Trophoblast cell (in vitro differentiated cells and primary cell): ENCODE measurements at regions not wholly inside any gene's neighbourhood (a gene's known extent, or its start where the extent isn't known, plus 50 kb on each side); places are given as distances from the start of the nearest gene placed in this dataset.
A peak's percentile ranks its signal among the peaks of the same experiment; 100 is the strongest.

ENCODE experiments used
- DNase-seq, 2 donors: peaks; one replicate each; pipeline ENCODE4 v3.0.0-alpha.2; 2016
- H2AFZ ChIP-seq: 2 replicates; pipeline ENCODE4 v1.6.1; 2013; ENCODE audit warnings: low read length, moderate library complexity, mild to moderate bottlenecking; ENCODE audit not compliant: insufficient read depth, poor library complexity
- H2AK5ac ChIP-seq: 2 replicates; pipeline ENCODE4 v1.6.1; 2013; ENCODE audit warnings: mild to moderate bottlenecking, low read length
- H2BK120ac ChIP-seq: 2 replicates; pipeline ENCODE4 v1.6.1; 2013; ENCODE audit warnings: low read length, mild to moderate bottlenecking, moderate library complexity; ENCODE audit not compliant: insufficient read depth, poor library complexity
- H2BK12ac ChIP-seq: 2 replicates; pipeline ENCODE4 v1.6.1; 2013; ENCODE audit warnings: mild to moderate bottlenecking, low read length, moderate library complexity
- H2BK5ac ChIP-seq: 2 replicates; pipeline ENCODE4 v1.6.1; 2013; ENCODE audit warnings: low read length, low read depth, moderate library complexity, mild to moderate bottlenecking; ENCODE audit not compliant: poor library complexity
- H3K14ac ChIP-seq: 2 replicates; pipeline ENCODE4 v1.6.1; 2013; ENCODE audit warnings: mild to moderate bottlenecking, low read length
- H3K18ac ChIP-seq: 2 replicates; pipeline ENCODE4 v1.6.1; 2013; ENCODE audit warnings: mild to moderate bottlenecking, low read length
- H3K23ac ChIP-seq: 2 replicates; pipeline ENCODE4 v1.6.1; 2013; ENCODE audit warnings: low read length
- H3K27ac ChIP-seq: 2 replicates; pipeline ENCODE4 v1.5.1; 2013; ENCODE audit warnings: low read depth, mild to moderate bottlenecking, inconsistent platforms, low read length, moderate library complexity
- H3K27me3 ChIP-seq: 2 replicates; pipeline ENCODE4 v1.6.1; 2013; ENCODE audit warnings: inconsistent platforms, mild to moderate bottlenecking, low read length, moderate library complexity; ENCODE audit not compliant: insufficient read depth
- H3K36me3 ChIP-seq, 2 experiments: 1 replicate in 1 of 2; 2 replicates in 1 of 2; pipeline ENCODE4 v1.6.1; 2013; ENCODE audit warnings: low read length in 2 of 2, mild to moderate bottlenecking in 2 of 2, moderate library complexity in 1 of 2; ENCODE audit not compliant: insufficient read depth in 2 of 2, control insufficient read depth in 1 of 2
- H3K4ac ChIP-seq: 2 replicates; pipeline ENCODE4 v1.6.1; 2013; ENCODE audit warnings: low read depth, mild to moderate bottlenecking, low read length, moderate library complexity
- H3K4me1 ChIP-seq, 2 experiments: 1 replicate in 1 of 2; 2 replicates in 1 of 2; pipeline ENCODE4 v1.6.1; 2013; ENCODE audit warnings: low read length in 2 of 2, mild to moderate bottlenecking in 2 of 2, moderate library complexity in 1 of 2; ENCODE audit not compliant: insufficient read depth in 2 of 2, control insufficient read depth in 1 of 2
- H3K4me2 ChIP-seq: 2 replicates; pipeline ENCODE4 v1.6.1; 2013; ENCODE audit warnings: inconsistent platforms, mild to moderate bottlenecking, low read length, moderate library complexity
- H3K4me3 ChIP-seq: 2 replicates; pipeline ENCODE4 v1.5.1; 2013; ENCODE audit warnings: mild to moderate bottlenecking, low read depth, low read length, inconsistent platforms
- H3K79me1 ChIP-seq: one replicate; pipeline ENCODE4 v1.6.1; 2013; ENCODE audit warnings: low read length
- H3K79me2 ChIP-seq: 2 replicates; pipeline ENCODE4 v1.6.1; 2013; ENCODE audit warnings: low read length, mild to moderate bottlenecking; ENCODE audit not compliant: control insufficient read depth, insufficient read depth, poor library complexity
- H3K9ac ChIP-seq: 2 replicates; pipeline ENCODE4 v1.6.1; 2013; ENCODE audit warnings: mild to moderate bottlenecking, low read length
- H3K9me3 ChIP-seq: 2 replicates; pipeline ENCODE4 v1.6.1; 2013; ENCODE audit warnings: low read depth, mild to moderate bottlenecking, control low read depth, inconsistent platforms, low read length; ENCODE audit not compliant: insufficient read depth
- H4K12ac ChIP-seq: 2 replicates; pipeline ENCODE4 v1.6.1; 2013; ENCODE audit warnings: low read depth, mild to moderate bottlenecking, low read length, moderate library complexity
- H4K8ac ChIP-seq: 2 replicates; pipeline ENCODE4 v1.6.1; 2013; ENCODE audit warnings: low read depth, mild to moderate bottlenecking, low read length, moderate library complexity
- H4K91ac ChIP-seq: one replicate; pipeline ENCODE4 v1.6.1; 2013; ENCODE audit warnings: low read depth, mild to moderate bottlenecking, low read length, moderate library complexity
- WGBS: extraction: QIAGEN DNeasy Blood & Tissue Kit; methylation state at CpG from one replicate; pipeline ENCODE4 v1.1.7; 2013; ENCODE audit warnings: missing lambda C conversion rate; ENCODE audit not compliant: insufficient read length, insufficient coverage; ENCODE audit errors: extremely low coverage; 5-methylcytosine and 5-hydroxymethylcytosine counted together

GRCh38 chr3:110495201-110495927, 576.3 kb upstream of the NECTIN3 start:
- Histone ChIP-seq H3K23ac (no peak overlapping the region), H3K36me3 (no peaks in the 10 kb centered on the region), H2BK120ac (no peak overlapping the region), H2BK12ac (no peak overlapping the region), H3K27ac (no peak overlapping the region), H2AFZ (no peak overlapping the region), H2AK5ac (no peak overlapping the region), H4K8ac (peak overlapping the region; percentile 1), H4K91ac (peak overlapping the region; percentile 21), H3K4ac (no peak overlapping the region), H2BK5ac (no peak overlapping the region), H3K14ac (no peak overlapping the region), H3K4me3 (no peak overlapping the region), H3K4me1 (no peaks in the 10 kb centered on the region), H3K79me2 (no peaks in the 10 kb centered on the region), H3K9ac (no peak overlapping the region), H4K12ac (no peak overlapping the region), H3K27me3 (no peaks in the 10 kb centered on the region), H3K18ac (peak overlapping the region; percentile 61), H3K79me1 (no peaks in the 10 kb centered on the region), H3K9me3 (no peaks in the 10 kb centered on the region), H3K4me2 (no peak overlapping the region)
- DNase-seq = no peak
- no CpG with 5 or more reads among the region's 9 CpGs for WGBS

- H3K4me2 ChIP-seq = no peak overlapping the region
- H2BK5ac ChIP-seq = no peak overlapping the region
- H3K18ac ChIP-seq = no peak overlapping the region
- no peak overlapping the region for H3K14ac ChIP-seq
- H3K27me3 ChIP-seq = no peaks in the 10 kb centered on the region
- no peak overlapping the region for H2AFZ ChIP-seq
- no peak overlapping the region for H3K4me3 ChIP-seq
- H3K4me1 ChIP-seq = no peaks in the 10 kb centered on the region
- no peak overlapping the region for H2BK12ac ChIP-seq
- no peaks in the 10 kb centered on the region for H3K36me3 ChIP-seq
- no CpG with 5 or more reads among the region's 2 CpGs for WGBS
- no peak overlapping the region for H3K4ac ChIP-seq
- H4K91ac ChIP-seq = no peak overlapping the region
- H3K9ac ChIP-seq = no peak overlapping the region
- no peak overlapping the region for H4K12ac ChIP-seq
- H3K79me2 ChIP-seq = no peaks in the 10 kb centered on the region
- DNase-seq = no peak
- no peak overlapping the region for H2BK120ac ChIP-seq
- no peak overlapping the region for H2AK5ac ChIP-seq
- no peak overlapping the region for H3K27ac ChIP-seq
- H3K23ac ChIP-seq = no peak overlapping the region
- H3K79me1 ChIP-seq = no peaks in the 10 kb centered on the region
- H4K8ac ChIP-seq = no peak overlapping the region
- no peaks in the 10 kb centered on the region for H3K9me3 ChIP-seq
These were observed 567.2 kb upstream of the NECTIN3 start for GRCh38 chr3:110504401-110504800.

- Histone ChIP-seq H4K12ac (no peak overlapping the region), H3K9me3 (no peaks in the 10 kb centered on the region), H4K91ac (no peak overlapping the region), H3K4me1 (no peaks in the 10 kb centered on the region), H3K23ac (no peak overlapping the region), H2AFZ (no peak overlapping the region), H3K79me1 (no peaks in the 10 kb centered on the region), H3K27me3 (no peaks in the 10 kb centered on the region), H2BK5ac (no peak overlapping the region), H3K27ac (no peak overlapping the region), H3K79me2 (no peaks in the 10 kb centered on the region), H3K4me2 (no peak overlapping the region), H3K36me3 (no peaks in the 10 kb centered on the region), H3K4ac (no peak overlapping the region), H3K4me3 (no peak overlapping the region), H3K9ac (no peak overlapping the region), H3K18ac (no peak overlapping the region), H4K8ac (no peak overlapping the region), H2AK5ac (no peak overlapping the region), H2BK12ac (no peak overlapping the region), H2BK120ac (no peak overlapping the region), H3K14ac (no peak overlapping the region)
- no CpG with 5 or more reads among the region's 4 CpGs for WGBS
- DNase-seq = no peak
These were observed 566.7 kb upstream of the NECTIN3 start for GRCh38 chr3:110504901-110505300.

- H4K91ac ChIP-seq = no peak overlapping the region
- no peak overlapping the region for H3K4me2 ChIP-seq
- H3K4me1 ChIP-seq = no peaks in the 10 kb centered on the region
- H4K12ac ChIP-seq = no peak overlapping the region
- no peak overlapping the region for H3K4ac ChIP-seq
- H3K27ac ChIP-seq = no peak overlapping the region
- H2BK12ac ChIP-seq = no peak overlapping the region
- H3K14ac ChIP-seq = no peak overlapping the region
- no CpG with 5 or more reads among the region's 4 CpGs for WGBS
- no peaks in the 10 kb centered on the region for H3K79me1 ChIP-seq
- no peak overlapping the region for H2AFZ ChIP-seq
- H3K23ac ChIP-seq = no peak overlapping the region
- H2AK5ac ChIP-seq = no peak overlapping the region
- H3K18ac ChIP-seq = no peak overlapping the region
- H2BK5ac ChIP-seq = no peak overlapping the region
- no peaks in the 10 kb centered on the region for H3K79me2 ChIP-seq
- H3K9ac ChIP-seq = no peak overlapping the region
- no peak overlapping the region for H2BK120ac ChIP-seq
- no peak overlapping the region for H4K8ac ChIP-seq
- H3K9me3 ChIP-seq = no peaks in the 10 kb centered on the region
- H3K36me3 ChIP-seq = no peaks in the 10 kb centered on the region
- DNase-seq = no peak
- H3K4me3 ChIP-seq = no peak overlapping the region
- no peaks in the 10 kb centered on the region for H3K27me3 ChIP-seq
These were observed 564.7 kb upstream of the NECTIN3 start for GRCh38 chr3:110506890-110507289.
